GM10266 (cell line): ENCODE measurements at regions not wholly inside any gene's neighbourhood (a gene's known extent, or its start where the extent isn't known, plus 50 kb on each side); places are given as distances from the start of the nearest gene placed in this dataset.

ENCODE experiments used
- DNase-seq: peaks from one replicate; pipeline ENCODE4 v3.0.0; 2012; ENCODE audit errors: extremely low spot score
- CTCF ChIP-seq: IDR thresholded peaks from 2 replicates; pipeline ENCODE4 v1.5.1; 2012; ENCODE audit warnings: mild to moderate bottlenecking, low read depth; ENCODE audit not compliant: control insufficient read depth, insufficient read depth; ENCODE audit errors: missing control alignments

GRCh38 chr6:94213226-94213625 lies 793.9 kb upstream of the EPHA7 start:
- no peak for DNase-seq
- TF ChIP-seq CTCF, result no peak

GRCh38 chr6:94196891-94197290 lies 777.5 kb upstream of the EPHA7 start:
- no peak for TF ChIP-seq CTCF
- DNase-seq, result no peak

- TF ChIP-seq CTCF, result no peak
- no peak for DNase-seq
These were observed 770.7 kb upstream of the EPHA7 start for GRCh38 chr6:94190030-94190429.

GRCh38 chr6:94184666-94185464 lies 765.5 kb upstream of the EPHA7 start:
- no peak for TF ChIP-seq CTCF
- DNase-seq, result no peak

GRCh38 chr6:94177429-94177828 lies 758.1 kb upstream of the EPHA7 start:
- DNase-seq, result no peak
- no peak for TF ChIP-seq CTCF

GRCh38 chr6:94175465-94175864 lies 756.1 kb upstream of the EPHA7 start:
- no peak for TF ChIP-seq CTCF
- DNase-seq, result no peak

- no peak for DNase-seq
- TF ChIP-seq CTCF, result no peak
These were observed 744.5 kb upstream of the EPHA7 start for GRCh38 chr6:94163877-94164276.
